ENCODE measurements at regions not wholly inside any gene's neighbourhood (a gene's known extent, or its start where the extent isn't known, plus 50 kb on each side); places are given as distances from the start of the nearest gene placed in this dataset.

- no peak for TF ChIP-seq CTCF (IDR thresholded peaks at IDR 0.05; ENCODE audit: insufficient read depth, missing control alignments)
- FAIRE-seq (no peak), DNase-seq (ENCODE audit: insufficient read length, low spot score) (no peak)
Measured at GRCh38 chr12:39138268-39138667, 232.9 kb upstream of the CPNE8 start.

- FAIRE-seq (no peak), DNase-seq (ENCODE audit: insufficient read length, low spot score) (no peak)
- TF ChIP-seq CTCF (IDR thresholded peaks at IDR 0.05; ENCODE audit: insufficient read depth, missing control alignments): no peak
Measured at GRCh38 chr12:39127401-39127800, 222.0 kb upstream of the CPNE8 start.

GRCh38 chr12:39125566-39125965 lies 220.2 kb upstream of the CPNE8 start:
- TF ChIP-seq CTCF (IDR thresholded peaks at IDR 0.05; ENCODE audit: insufficient read depth, missing control alignments): no peak
- no peak for FAIRE-seq
- DNase-seq (ENCODE audit: insufficient read length, low spot score): no peak

- no peak for TF ChIP-seq CTCF (IDR thresholded peaks at IDR 0.05; ENCODE audit: insufficient read depth, missing control alignments)
- DNase-seq (ENCODE audit: insufficient read length, low spot score): no peak
- FAIRE-seq: no peak
Measured at GRCh38 chr12:39124768-39125167, 219.4 kb upstream of the CPNE8 start.

GRCh38 chr12:39123580-39124253 lies 218.3 kb upstream of the CPNE8 start:
- no peak for FAIRE-seq
- no peak for DNase-seq (ENCODE audit: insufficient read length, low spot score)
- no peak for TF ChIP-seq CTCF (IDR thresholded peaks at IDR 0.05; ENCODE audit: insufficient read depth, missing control alignments)

- FAIRE-seq (no peak), DNase-seq (ENCODE audit: insufficient read length, low spot score) (no peak)
- TF ChIP-seq CTCF (IDR thresholded peaks at IDR 0.05; ENCODE audit: insufficient read depth, missing control alignments): no peak
Measured at GRCh38 chr12:39122562-39123204, 217.3 kb upstream of the CPNE8 start.

- no peak for TF ChIP-seq CTCF (IDR thresholded peaks at IDR 0.05; ENCODE audit: insufficient read depth, missing control alignments)
- FAIRE-seq: no peak
- DNase-seq (ENCODE audit: insufficient read length, low spot score): no peak
Measured at GRCh38 chr12:39116861-39117260, 211.5 kb upstream of the CPNE8 start.
